Right lung (tissue), 2 donors: ENCODE measurements at regions not wholly inside any gene's neighbourhood (a gene's known extent, or its start where the extent isn't known, plus 50 kb on each side); places are given as distances from the start of the nearest gene placed in this dataset.
"Not testable (repeated sequence)": the region's sequence is repeated elsewhere in the genome, so short reads cannot be mapped to it uniquely, and the experiment has no call there.

Experiments used
- DNase-seq, 2 donors: peaks; one replicate each; pipeline ENCODE4 v3.0.0-alpha.2; 2013

DNA sequence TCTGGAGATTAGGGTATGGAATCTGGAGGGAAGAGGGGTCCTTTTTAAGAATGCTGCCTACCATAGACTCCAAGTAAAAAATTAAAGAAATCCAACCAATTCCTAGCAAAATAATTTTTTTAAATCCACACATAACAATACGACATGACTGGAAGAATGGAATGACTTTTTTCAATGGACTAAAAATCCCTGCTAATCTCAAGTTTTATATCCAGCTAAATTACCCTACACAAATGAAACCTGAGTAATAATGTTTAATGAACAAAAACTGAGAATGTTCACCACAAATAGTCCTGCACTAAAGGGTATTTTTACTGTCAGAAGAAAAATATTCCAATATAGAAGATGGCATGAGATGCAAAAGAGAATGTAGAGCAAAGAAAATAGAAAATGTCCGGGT, 220.3 kb upstream of the AGTR1 start:
- DNase-seq, result no peak

DNA sequence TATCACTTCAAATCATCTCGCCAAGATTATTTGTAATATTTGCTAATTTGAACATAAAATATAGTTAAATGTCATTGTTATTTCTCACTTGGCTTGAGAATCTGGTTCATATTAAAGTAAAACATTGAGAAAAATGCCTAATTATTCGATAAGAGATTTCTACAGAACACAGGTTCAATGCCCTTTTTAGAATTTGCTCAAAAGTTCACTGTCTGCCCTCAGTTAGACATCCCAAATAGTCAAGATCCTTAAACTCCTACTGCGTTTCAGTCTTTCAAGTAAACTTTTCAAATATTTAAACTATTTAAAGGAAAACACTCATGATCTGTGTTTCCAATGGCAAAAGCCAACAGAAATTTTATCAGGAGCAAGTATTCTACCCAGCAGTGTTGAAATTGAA, 204.1 kb upstream of the AGTR1 start:
- DNase-seq, result no peak

DNA sequence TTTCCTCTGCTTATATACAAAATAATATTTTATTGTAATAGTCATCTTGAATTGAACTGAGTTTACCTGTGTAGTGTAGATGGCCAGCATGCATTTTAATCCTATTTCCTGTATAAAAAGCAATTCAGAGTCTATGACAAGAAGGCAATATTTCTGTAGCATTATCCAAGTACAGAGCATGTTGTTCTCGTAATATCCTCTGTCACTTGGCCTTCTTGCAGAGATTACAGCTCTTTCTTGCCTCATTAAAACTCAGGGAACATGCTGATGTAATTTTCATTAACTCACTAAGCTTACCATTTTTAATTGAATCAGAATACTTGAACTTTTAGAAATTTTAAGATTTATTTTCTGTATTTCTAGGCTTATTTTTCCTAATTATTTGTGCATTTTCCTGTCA, 203.3 kb upstream of the AGTR1 start:
- peak in 1 of 2 donors; percentile 29 for DNase-seq

DNA sequence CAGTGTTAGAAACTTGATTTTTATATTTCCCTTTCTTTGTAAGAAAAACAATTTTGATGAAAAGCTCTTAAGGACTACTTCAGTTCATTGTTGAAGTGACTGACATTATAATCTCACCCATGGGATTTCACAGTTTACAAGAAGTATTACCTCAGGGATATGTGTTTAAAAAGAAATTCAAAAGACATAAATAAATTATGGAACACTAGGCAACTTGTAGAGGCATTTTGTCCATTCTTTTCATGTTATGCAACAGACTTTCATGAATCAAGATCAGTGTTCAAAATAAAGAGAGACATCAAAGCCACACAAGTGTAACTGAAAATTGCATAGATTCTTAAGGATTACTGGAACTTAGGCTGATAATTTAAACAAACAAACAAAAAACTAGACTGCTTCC, 196.8 kb upstream of the AGTR1 start:
- DNase-seq, result no peak

DNA sequence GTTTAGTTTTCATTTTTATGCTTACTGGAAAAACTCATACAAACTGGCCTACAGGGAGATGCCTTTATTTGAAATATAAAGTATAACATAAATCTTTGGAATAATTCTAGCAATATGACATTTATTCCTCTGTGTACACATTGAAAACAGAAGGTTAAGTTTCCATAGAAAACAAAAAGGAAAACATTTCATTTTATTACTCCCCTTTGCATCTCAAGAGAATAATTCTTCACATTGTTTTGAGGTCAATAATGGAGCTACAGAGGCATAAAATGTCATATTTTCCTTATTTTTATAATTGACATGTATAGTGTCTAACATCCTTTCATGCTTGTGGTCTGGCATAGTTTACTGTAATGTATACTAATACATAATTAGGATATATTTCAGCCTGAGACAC, 187.6 kb upstream of the AGTR1 start:
- no peak for DNase-seq

DNA sequence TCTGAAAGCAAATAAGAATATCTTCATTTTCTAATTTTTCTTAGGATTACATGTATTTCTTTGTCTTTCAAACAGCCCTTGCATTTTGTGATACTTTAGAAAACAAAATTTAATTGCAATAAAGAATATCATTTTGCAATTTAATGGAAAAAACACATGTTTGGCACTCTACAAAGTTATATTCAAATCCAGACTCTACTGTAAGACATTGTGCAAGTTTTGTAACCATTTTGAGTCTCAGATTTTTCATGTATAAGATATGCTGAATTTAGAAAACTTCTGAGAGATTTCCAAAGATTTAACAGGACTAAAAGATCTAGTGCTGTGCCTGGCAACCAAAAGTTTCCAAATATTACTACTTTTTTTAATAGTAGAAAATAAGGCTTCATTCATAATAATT, 187.1 kb upstream of the AGTR1 start:
- DNase-seq, result no peak

DNA sequence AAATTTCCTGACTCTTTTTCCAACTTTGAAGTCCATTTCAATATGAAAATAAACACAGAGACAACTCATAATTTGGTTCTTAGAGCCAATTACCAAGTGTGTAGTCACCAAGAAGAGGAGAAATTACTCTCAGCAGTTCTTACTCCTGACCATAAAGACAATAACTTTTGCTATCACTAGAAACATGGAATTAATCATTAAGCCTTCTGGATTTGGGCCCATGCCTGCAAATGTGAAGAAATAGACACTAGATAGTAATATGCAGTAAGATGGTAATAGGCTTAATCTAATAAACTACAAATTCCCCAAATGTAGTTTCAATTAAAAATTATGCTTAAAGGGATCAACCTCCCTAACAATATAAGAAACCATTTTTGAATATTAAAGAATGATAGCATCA, 185.1 kb upstream of the AGTR1 start:
- DNase-seq, result no peak

- DNase-seq, result no peak
Measured at GRCh38 chr3:148513096-148513543, 184.6 kb upstream of the AGTR1 start.

DNA sequence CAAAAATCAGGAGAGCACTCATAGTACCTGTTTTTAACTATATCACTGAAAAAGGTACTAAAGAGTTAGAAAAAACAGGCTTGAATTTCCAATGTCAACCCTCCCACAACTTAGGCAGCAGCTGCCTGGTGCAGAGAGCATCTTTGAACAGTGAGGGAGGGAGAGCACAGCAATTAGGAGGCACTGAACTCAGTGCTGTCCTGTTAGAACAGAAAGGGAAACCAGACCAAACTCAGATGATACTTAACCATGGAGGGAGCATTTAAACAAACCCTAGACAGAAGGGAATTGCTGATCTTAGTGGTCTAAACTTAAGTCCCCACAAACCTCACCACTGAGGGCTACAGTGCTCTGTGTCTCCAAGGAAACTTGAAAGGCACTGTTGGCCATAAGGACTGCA, 179.2 kb upstream of the AGTR1 start:
- DNase-seq, result no peak

- DNase-seq, result not testable (repeated sequence)
Measured at GRCh38 chr3:148525621-148526020, 172.1 kb upstream of the AGTR1 start.

- DNase-seq, result no peak
Measured at GRCh38 chr3:148528024-148528423, 169.7 kb upstream of the AGTR1 start.

- DNase-seq, result no peak
Measured at GRCh38 chr3:148531836-148532235, 165.9 kb upstream of the AGTR1 start.

DNA sequence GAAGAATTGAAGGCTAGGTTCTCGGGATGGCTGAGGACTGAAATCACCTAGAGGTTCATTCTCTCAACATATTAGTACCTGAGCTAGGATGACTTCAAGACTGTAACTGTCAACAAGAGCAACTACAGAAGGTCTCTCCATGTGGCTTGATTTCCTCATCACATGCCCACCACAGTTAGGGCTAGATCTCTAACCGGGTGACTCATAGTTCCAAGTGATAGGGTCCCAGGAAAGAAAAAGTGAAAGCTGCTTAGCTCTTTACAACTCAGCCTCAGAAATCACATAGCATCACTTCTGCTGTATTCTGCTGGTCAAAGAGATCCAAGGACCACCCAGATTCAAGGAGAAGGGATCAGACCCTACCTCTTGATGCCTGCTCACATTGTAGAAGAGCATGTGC, 165.4 kb upstream of the AGTR1 start:
- DNase-seq, result no peak

GRCh38 chr3:148532774-148533173, 164.9 kb upstream of the AGTR1 start:
- DNase-seq, result no peak

DNA sequence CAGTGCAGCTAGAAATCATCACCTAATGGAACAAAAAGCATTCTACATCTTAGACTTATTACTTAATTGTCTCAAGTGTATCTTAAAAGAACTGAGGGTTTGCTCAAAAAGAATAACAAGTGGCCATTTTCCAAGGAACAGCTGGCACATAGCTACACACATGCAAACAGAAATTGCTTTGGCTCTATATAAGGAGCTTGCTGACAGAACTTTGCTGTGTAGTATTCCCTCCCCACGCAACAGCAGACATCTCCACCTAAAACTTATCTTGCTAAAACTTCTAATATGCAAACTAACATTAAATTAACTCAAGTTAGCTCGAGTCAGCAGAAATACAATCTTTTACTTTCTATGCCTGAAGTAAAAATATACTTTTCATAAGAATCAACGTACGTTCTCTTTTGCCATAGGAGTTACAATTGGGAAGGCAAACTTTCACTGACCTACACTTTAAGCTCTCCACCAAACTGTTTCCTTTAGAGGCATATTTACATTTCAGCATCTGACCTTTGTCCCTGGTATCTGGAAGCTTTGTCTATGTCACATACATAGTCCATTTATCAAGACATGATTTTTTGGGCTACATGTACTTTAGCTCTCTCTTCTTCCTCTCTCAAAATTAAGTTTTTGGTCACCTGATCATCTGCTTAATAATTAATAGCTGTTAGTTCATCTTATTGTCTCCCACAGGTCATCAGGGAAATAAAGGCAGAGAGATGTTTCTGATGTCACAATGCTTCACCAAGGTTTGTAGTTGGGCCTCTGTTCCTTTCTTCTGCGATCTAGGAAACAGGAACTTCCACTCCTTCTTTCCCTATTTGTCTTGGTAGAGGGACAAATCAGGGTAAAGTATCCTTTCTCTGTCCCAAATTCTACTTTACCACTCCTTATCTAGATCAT, 163.4 kb upstream of the AGTR1 start:
- no peak for DNase-seq

DNA sequence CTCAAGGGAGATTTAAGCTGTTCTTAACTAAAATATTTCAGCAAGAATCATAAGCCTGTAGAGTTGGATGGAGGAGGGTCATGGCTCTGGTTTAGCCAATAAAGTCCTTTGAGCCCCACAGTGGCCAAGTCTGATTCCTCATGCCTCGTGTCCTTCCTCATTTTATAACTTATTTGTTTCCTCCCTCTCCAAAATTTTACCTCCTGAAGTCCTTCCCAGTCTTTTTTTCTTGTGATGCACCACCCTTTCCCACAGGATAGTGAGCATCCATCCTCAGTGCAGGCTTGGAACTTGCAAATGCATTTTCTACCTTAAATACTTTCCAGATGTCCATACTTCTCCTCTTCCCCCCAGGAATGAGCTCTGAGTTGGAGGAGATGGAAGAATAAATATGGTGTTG, 162.7 kb upstream of the AGTR1 start:
- DNase-seq, result no peak

DNA sequence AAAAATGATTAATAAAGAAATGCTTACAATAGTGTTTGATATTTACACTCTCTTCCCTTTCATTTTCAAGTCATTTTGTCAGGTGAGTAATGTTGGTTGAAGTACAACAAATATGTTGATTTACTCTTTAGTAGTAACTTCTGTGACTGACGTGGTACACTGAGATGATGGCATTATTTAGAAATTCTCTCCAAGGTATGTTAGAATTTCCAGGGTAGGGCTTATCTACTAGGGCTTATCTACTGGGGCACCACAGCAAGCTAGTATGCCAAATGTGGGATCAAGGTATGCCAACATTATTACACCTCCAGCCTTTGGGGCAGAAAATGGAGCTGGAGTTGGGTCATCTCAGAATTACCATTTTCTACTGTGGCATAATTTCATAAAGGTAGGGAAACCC, 157.4 kb upstream of the AGTR1 start:
- no peak for DNase-seq

GRCh38 chr3:148540851-148541250, 156.9 kb upstream of the AGTR1 start:
- no peak for DNase-seq

DNA sequence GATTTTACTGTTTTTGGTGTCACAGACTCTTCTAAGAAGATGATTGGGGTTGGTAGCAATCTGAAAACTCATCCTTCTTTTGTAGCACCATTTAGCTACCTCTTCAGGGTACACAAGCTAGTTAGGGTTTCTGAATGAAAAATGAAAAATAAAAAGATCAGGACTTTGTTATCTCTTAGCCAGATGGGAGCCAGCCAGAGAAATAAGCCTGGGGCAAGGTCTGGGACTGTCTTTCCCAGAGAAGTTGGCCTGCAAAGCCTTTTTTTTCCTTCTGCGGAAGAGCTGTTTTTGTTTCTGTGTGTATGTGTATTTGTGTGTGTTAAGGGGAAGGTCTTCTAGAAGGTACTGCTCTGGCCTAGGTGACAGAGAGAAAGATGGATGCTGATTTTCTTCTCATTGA, 150.7 kb upstream of the AGTR1 start:
- no peak for DNase-seq

DNA sequence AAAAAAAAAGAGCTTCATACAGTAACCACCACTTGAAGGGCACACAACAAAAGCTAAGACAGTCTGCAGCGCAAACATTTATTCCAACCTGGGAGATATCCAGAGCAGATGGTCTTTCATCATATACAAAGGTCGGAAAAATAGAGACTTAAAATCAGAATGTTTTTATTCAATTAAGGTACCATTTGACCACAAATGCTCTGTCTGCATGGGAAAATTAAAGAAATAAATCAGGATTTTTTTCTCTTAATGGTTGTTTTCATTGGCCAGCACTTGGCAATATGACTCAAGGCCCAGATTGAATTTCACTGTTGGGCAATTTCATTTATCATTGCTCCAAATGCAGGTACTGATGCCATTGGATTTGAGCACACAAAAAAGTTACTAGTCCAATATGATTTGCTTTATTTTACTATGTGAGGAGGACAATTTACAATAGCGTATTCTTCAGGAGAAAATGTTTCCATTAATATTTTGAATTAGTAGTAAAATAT, 145.9 kb upstream of the AGTR1 start:
- no peak for DNase-seq

GRCh38 chr3:148554367-148554766, 143.3 kb upstream of the AGTR1 start:
- DNase-seq, result no peak

- DNase-seq, result no peak
Measured at GRCh38 chr3:148556664-148557063, 141.0 kb upstream of the AGTR1 start.

GRCh38 chr3:148577579-148577978, 120.1 kb upstream of the AGTR1 start:
- DNase-seq, result not testable (repeated sequence)

DNA sequence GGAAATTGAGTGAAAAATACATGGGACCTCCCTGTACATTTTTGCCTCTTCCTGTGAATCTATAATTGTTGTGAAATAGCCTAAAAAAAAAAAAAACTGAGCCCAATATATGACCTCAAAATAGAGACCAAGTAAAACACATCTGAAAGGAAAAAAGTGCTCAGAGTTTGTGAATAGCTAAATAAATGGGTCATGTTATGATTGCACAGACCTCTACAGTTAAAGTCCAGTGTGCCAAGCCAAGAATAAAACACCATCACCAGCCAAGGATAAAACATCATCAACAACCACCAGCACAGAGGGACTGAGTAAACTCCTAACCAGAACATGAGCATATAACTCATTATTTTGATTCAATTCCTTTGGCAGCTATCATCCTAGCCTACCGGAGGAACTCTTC, 115.6 kb upstream of the AGTR1 start:
- DNase-seq, result no peak
